Stimulated activated CD8-positive, alpha-beta memory T cell treated with anti-CD3 and anti-CD28 coated beads, Interleukin-4, amount 100 ng/mL, for 1 hour (primary cell): ENCODE measurements at regions not wholly inside any gene's neighbourhood (a gene's known extent, or its start where the extent isn't known, plus 50 kb on each side); places are given as distances from the start of the nearest gene placed in this dataset.
"Not testable (repeated sequence)": the region's sequence is repeated elsewhere in the genome, so short reads cannot be mapped to it uniquely, and the experiment has no call there.

Experiments
- DNase-seq, 2 donors: peaks; one replicate each; pipeline ENCODE4 v3.0.0-alpha.2; 2020; ENCODE audit warnings: low read depth in 2 of 2, low spot score in 1 of 2

DNA sequence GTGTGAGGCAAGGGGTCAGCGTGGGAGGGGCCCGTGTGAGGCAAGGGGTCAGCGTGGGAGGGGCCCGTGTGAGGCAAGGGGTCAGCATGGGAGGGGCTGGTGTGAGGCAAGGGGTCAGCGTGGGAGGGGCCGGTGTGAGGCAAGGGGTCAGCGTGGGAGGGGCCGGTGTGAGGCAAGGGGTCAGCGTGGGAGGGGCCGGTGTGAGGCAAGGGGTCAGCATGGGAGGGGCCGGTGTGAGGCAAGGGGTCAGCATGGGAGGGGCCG is 119.2 kb downstream of the SEPTIN14 start:
- DNase-seq = not testable (repeated sequence)

DNA sequence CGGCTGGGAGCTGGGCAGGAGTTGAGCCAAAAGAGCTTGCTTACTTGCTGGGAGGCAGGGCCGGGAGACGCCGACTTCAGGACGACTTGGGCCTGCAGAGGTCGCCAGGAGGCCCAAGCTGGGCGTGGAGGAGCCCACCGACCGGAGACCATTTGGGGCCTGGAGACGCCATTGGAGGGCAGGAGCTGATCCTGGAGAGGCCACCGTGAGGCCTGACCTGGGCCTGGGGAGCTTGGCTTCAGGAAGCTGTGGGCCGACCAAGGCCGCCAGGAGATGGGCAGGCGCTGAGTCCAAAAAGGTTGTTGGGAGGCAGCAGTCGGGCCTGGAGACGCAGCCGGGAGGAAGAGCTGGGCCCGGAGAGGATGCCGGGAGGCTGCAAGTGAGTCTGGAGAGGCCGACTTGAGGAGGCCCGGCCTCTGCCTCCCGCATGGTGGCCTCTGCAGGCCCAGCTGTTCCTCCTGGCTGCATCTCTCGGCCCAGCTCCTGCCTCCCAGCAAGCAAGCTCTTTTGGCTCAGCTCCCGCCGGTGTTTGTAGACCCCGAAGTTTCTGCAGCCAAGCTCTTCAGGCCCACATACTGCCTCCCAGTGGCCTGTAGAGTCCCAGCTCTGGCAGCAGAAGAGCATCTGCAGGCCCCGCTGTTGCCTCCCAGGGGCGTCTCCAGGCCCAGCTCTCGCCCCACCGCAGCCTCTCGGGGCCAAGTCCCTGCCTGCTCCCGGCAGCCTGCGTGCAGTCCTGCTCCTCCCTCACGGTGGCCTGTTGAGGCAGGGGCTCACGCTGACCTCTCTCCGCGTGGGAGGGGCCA is 119.7 kb downstream of the SEPTIN14 start:
- not testable (repeated sequence) for DNase-seq

GRCh38 chr7:55741721-55742631 is 120.6 kb downstream of the SEPTIN14 start:
- DNase-seq = not testable (repeated sequence)

GRCh38 chr7:55740633-55741250 is 121.8 kb downstream of the SEPTIN14 start:
- not testable (repeated sequence) for DNase-seq

- DNase-seq = not testable (repeated sequence)
Measured at GRCh38 chr7:55740053-55740452, 122.5 kb downstream of the SEPTIN14 start.

DNA sequence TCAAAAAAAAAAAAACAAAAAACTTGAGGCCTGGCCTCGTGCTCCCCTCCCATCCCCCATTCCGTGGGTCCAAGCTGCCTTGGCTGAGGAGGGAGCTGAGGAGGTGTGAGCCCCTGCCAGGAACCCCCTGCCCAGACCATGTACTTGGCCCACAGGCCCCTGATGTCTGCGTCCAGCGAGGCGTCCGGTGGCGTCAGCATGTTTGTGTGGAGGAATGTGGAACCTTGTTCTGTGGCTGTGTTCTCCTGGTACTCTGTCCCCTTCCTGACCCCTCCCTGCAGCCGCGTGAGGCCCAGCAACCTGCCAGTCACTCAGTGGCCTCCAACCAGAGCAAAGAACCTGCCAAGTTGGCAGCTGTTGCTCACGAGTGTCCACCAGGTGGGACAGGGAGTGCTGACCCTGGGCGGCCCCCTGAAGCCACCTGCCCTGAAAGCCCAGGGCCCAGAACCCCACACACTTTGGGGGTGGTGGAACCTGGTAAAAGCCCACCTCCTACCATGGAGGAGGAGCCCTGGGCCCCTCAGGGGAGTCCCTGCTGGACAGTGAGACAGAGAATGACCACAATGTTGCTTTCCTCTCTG is 125.8 kb downstream of the SEPTIN14 start:
- not testable (repeated sequence) for DNase-seq

GRCh38 chr7:55733241-55734140 is 129.1 kb downstream of the SEPTIN14 start:
- no peak for DNase-seq

DNA sequence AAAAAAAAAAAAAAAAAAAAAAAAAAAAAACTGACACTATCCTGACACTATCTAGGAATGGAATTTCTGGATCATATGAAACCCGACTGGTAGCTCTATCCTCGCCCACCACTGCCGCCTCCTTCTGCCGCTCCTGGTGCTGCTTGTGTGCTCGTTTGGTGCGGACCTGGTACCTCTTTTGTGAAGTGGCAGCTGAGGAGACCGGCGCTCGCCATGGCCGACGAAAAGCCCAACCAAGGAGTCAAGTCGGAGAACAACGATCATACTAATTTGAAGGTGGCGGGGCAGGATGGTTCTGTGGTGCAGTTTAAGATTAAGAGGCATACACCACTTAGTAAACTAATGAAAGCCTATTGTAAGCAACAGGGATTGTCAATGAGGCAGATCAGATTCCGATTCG is 130.6 kb downstream of the SEPTIN14 start:
- no peak for DNase-seq

DNA sequence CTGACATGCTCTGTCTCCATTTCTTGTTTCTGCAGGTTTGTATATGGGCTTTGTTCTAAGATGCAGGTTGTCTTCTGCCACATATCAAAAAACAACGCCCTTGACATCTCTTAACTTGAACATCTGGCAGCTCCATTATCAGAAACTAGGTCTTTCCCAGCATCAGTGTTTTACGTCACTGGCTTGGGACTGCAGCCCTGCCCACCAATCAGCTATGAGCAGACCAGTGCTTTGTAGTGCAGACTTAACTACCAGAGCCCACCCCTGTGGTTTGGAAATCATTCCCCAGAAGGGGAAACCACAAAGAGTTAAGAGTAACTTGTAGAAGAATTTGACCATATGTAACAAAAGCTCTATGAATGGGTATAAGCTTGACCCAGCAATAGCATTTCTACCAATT is 132.4 kb downstream of the SEPTIN14 start:
- DNase-seq = no peak

DNA sequence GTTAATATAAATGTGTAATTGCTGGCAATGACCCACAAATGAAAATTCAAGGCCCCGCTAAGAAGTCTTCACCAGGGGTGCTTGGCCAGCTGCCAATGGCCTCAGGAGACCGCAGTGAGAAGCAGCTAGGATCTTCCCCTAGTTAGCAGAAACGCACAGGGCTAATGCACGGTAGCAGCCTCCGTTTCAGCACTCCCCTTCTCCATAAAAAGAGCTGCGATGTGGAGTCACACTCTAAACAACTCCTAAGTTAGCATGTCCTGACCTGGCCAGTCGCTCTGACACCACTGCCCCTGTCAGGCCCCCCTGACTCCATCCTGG is 139.0 kb downstream of the SEPTIN14 start:
- DNase-seq = no peak

DNA sequence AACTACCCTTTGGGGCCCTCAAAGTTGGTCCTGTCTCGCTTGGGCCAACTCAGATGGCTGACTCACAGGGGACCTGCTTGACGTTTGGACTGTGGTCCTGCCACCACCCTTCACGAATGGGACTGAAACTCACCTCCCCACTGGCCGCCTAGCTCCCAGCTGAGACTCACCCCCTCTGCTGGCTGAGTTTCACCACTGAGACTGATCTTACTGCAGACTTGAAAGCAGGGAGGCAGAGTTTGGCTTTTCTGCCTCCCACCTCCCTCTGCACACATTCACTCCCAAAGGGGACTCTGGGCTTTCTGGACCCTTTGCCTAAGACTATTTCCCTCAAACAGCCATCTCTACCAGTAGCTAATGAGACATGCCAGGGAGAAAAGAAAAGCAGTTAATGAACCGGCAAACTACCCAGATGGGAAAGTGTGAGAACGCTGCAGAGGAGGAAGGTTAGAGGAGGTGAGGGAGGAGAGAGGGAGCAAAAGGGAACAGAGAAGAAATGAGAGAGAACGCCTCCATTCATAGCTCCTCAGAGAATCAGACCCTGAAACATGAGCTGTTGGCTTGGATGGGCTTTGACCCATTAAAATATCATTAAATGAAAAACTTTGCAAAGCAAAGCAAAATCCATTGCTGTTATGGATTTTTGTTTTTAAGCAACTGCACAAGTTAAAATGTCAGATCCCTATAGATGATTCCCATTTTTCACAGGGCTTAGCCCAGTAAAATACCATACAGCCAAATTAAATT is 139.5 kb downstream of the SEPTIN14 start:
- DNase-seq = not testable (repeated sequence)

DNA sequence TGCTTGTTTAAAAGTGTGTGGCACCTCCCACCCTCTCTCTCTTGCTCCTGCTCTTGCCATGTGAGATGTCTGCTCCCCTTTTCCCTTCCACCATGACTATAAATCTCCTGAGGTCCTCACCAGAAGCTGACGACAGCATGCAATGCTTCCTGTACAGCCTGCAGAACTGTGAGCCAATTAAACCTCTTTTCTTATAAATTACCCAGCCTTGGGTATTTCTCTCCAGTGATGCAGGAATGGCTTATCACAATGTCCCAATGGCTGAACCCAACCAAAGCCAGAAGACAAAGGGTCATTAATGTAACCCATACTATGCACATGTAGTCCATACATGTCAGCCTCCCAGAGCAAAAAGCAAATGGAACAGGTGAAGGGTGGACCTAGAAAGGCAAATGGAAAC is 141.5 kb downstream of the SEPTIN14 start:
- not testable (repeated sequence) for DNase-seq

GRCh38 chr7:55715247-55715867 is 143.1 kb upstream of the VOPP1 start:
- not testable (repeated sequence) for DNase-seq

- not testable (repeated sequence) for DNase-seq
Measured at GRCh38 chr7:55714370-55714769, 142.1 kb upstream of the VOPP1 start.

DNA sequence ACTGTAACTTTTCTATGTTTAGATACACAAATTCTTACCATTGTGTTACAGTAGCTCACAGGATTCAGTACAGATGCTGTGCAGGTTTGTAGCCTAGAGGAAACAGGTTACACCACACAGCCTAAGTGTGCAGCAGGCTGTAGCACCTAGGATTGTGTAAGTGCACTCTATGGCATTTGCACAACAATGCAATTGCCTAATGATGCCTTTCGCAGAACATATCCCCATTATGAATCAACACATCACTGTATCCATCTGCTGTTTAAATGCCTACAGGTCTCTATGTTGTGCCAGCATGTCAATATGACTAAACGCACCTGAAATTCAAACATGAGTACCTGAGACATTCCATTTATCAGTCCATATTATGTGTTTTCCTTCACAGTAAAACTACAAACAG is 138.0 kb upstream of the VOPP1 start:
- not testable (repeated sequence) for DNase-seq

DNA sequence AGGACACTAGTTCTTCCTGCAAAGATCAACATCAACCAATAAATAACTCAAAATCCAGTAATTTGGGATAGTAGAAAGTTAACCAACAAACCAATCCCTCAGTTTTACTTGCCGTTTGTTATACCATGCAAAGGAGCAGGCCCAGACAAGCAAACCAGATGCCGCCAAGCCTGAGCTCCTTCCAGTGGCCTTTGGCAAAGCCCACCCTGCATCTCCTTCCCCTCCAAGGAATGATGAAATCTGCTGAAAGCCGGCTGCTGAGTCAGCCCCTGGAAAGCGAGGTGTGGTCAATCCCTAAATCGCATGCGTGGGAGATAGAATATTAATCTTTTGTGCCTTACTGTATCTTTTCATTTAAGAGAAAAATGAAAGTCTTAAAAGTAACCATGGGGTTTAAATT is 135.7 kb upstream of the VOPP1 start:
- not testable (repeated sequence) for DNase-seq

- not testable (repeated sequence) for DNase-seq
Measured at GRCh38 chr7:55707410-55707809, 135.1 kb upstream of the VOPP1 start.

GRCh38 chr7:55706451-55707195 is 134.3 kb upstream of the VOPP1 start:
- not testable (repeated sequence) for DNase-seq
